Body of pancreas (tissue), 4 donors: ENCODE measurements at regions not wholly inside any gene's neighbourhood (a gene's known extent, or its start where the extent isn't known, plus 50 kb on each side); places are given as distances from the start of the nearest gene placed in this dataset.

Experiments used
- POLR2A ChIP-seq, 3 donors: fragments of 450-650 bp; IDR thresholded peaks; one replicate each; pipeline ENCODE4 v1.6.1; 2016; ENCODE audit warnings: antibody characterized with exemption in 3 of 3, mild to moderate bottlenecking in 2 of 3
- TF ChIP-seq, protein P1 (sequence below), 7 experiments: fragments of 450-650 bp in 4 of 7; fragments of 200-600 bp in 3 of 7; sonication (generic) in 3 of 7; IDR thresholded peaks; one replicate each; pipeline ENCODE4 v1.5.1; 2016 to 2019; ENCODE audit warnings: antibody characterized with exemption in 7 of 7

DNA sequence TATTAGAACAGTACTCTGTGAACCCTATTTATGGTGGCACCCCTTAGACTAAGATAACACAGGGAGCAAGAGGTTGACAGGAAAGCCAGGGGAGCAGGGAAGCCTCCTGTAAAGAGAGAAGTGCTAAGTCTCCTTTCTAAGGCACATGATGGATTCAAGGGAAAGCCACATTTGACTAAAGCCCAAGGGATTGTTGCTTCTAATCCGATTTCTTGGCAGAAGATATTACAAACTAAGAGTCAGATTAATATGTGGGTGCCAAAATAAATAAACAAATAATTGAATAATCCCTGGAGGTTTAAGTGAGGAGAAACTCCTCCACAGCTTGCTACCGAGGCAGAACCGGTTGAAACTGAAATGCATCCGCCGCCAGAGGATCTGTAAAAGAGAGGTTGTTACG is 333.2 kb downstream of the SOX11 start:
- TF ChIP-seq POLR2A (IDR thresholded peaks at IDR 0.05) = no peak
- TF ChIP-seq, protein P1, sequence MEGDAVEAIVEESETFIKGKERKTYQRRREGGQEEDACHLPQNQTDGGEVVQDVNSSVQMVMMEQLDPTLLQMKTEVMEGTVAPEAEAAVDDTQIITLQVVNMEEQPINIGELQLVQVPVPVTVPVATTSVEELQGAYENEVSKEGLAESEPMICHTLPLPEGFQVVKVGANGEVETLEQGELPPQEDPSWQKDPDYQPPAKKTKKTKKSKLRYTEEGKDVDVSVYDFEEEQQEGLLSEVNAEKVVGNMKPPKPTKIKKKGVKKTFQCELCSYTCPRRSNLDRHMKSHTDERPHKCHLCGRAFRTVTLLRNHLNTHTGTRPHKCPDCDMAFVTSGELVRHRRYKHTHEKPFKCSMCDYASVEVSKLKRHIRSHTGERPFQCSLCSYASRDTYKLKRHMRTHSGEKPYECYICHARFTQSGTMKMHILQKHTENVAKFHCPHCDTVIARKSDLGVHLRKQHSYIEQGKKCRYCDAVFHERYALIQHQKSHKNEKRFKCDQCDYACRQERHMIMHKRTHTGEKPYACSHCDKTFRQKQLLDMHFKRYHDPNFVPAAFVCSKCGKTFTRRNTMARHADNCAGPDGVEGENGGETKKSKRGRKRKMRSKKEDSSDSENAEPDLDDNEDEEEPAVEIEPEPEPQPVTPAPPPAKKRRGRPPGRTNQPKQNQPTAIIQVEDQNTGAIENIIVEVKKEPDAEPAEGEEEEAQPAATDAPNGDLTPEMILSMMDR (IDR thresholded peaks at IDR 0.05) = no peak
